Ishikawa (cell line): ENCODE measurements at regions not wholly inside any gene's neighbourhood (a gene's known extent, or its start where the extent isn't known, plus 50 kb on each side); places are given as distances from the start of the nearest gene placed in this dataset.

Experiments used
- CEBPB ChIP-seq: IDR thresholded peaks from 2 replicates; pipeline ENCODE4 v1.6.1; 2012
- CREB1 ChIP-seq: IDR thresholded peaks from 2 replicates; pipeline ENCODE4 v1.6.1; 2012; ENCODE audit warnings: low read depth
- EGR1 ChIP-seq: IDR thresholded peaks from 2 replicates; pipeline ENCODE4 v1.6.1; 2012
- EP300 ChIP-seq: IDR thresholded peaks from 2 replicates; pipeline ENCODE4 v1.6.1; 2012; ENCODE audit warnings: borderline replicate concordance
- FOXM1 ChIP-seq: IDR thresholded peaks from 2 replicates; pipeline ENCODE4 v1.6.1; 2012; ENCODE audit warnings: low read depth, borderline replicate concordance
- MAX ChIP-seq: IDR thresholded peaks from 2 replicates; pipeline ENCODE4 v1.6.1; 2012
- NFIC ChIP-seq: IDR thresholded peaks from 2 replicates; pipeline ENCODE4 v1.6.1; 2012
- RAD21 ChIP-seq: IDR thresholded peaks from 2 replicates; pipeline ENCODE4 v1.6.1; 2012; ENCODE audit warnings: low read depth
- REST ChIP-seq: IDR thresholded peaks from 2 replicates; pipeline ENCODE4 v1.6.1; 2012; ENCODE audit warnings: low read depth, mild to moderate bottlenecking
- TAF1 ChIP-seq: IDR thresholded peaks from 2 replicates; pipeline ENCODE4 v1.6.1; 2012; ENCODE audit warnings: low read depth, mild to moderate bottlenecking
- TCF12 ChIP-seq: IDR thresholded peaks from 2 replicates; pipeline ENCODE4 v1.6.1; 2012; ENCODE audit warnings: low read depth
- TEAD4 ChIP-seq: IDR thresholded peaks from 2 replicates; pipeline ENCODE4 v1.6.1; 2012
- USF1 ChIP-seq: IDR thresholded peaks from 2 replicates; pipeline ENCODE4 v1.6.1; 2012
- YY1 ChIP-seq: IDR thresholded peaks from 2 replicates; pipeline ENCODE4 v1.6.1; 2012; ENCODE audit warnings: low read depth
- ZBTB7A ChIP-seq: IDR thresholded peaks from 2 replicates; pipeline ENCODE4 v1.6.1; 2012; ENCODE audit warnings: low read depth

GRCh38 chr4:107278791-107279483, 242.8 kb upstream of the DKK2 start:
- no peak for TF ChIP-seq RAD21
- TF ChIP-seq FOXM1: no peak
- TF ChIP-seq CEBPB: no peak

GRCh38 chr4:107276052-107276451, 239.9 kb upstream of the DKK2 start:
- TF ChIP-seq EP300 (peak; percentile 32; the same call in 1 of the 2 replicates), EGR1 (no peak), CEBPB (peak; percentile 59)

GRCh38 chr4:107275225-107275624, 239.1 kb upstream of the DKK2 start:
- TF ChIP-seq TEAD4 (no peak), USF1 (no peak), EGR1 (no peak), ZBTB7A (no peak), RAD21 (no peak), TCF12 (no peak), MAX (no peak), NFIC (no peak)

- TF ChIP-seq TAF1 (no peak), CREB1 (no peak), TCF12 (no peak), YY1 (no peak), FOXM1 (no peak), MAX (no peak), RAD21 (no peak), USF1 (no peak), ZBTB7A (no peak), CEBPB (no peak), TEAD4 (no peak), NFIC (no peak), REST (no peak), EGR1 (no peak), EP300 (no peak)
Measured at GRCh38 chr4:107270614-107271013, 234.5 kb upstream of the DKK2 start.

- TF ChIP-seq NFIC: no peak
- no peak for TF ChIP-seq CEBPB
- TF ChIP-seq TEAD4: no peak
- TF ChIP-seq EGR1: no peak
- TF ChIP-seq TAF1: no peak
- no peak for TF ChIP-seq CREB1
- TF ChIP-seq EP300: no peak
- TF ChIP-seq YY1: no peak
- no peak for TF ChIP-seq MAX
Measured at GRCh38 chr4:107269175-107269574, 233.1 kb upstream of the DKK2 start.

- TF ChIP-seq EGR1: no peak
- no peak for TF ChIP-seq FOXM1
- no peak for TF ChIP-seq ZBTB7A
- TF ChIP-seq RAD21: no peak
Measured at GRCh38 chr4:107265859-107266258, 229.7 kb upstream of the DKK2 start.

GRCh38 chr4:107261241-107261874, 225.2 kb upstream of the DKK2 start:
- TF ChIP-seq NFIC (no peak), CREB1 (no peak), REST (no peak), EGR1 (no peak), FOXM1 (no peak), TCF12 (no peak), ZBTB7A (no peak), TAF1 (no peak), TEAD4 (peak; percentile 29; the same call in 1 of the 2 replicates), CEBPB (peak; percentile 48; the same call in 1 of the 2 replicates), EP300 (no peak)
